Liver (tissue), 8 donors: ENCODE measurements at regions not wholly inside any gene's neighbourhood (a gene's known extent, or its start where the extent isn't known, plus 50 kb on each side); places are given as distances from the start of the nearest gene placed in this dataset.

Experiments
- DNase-seq: peaks from one replicate; pipeline ENCODE4 v3.0.0-alpha.2; 2017; ENCODE audit warnings: low spot score
- H3K27ac ChIP-seq, 2 donors: one replicate each; pipeline ENCODE4 v1.7.0; 2013; ENCODE audit warnings: inconsistent platforms in 2 of 2, low read length in 2 of 2, control low read depth in 1 of 2, low read depth in 1 of 2, mild to moderate bottlenecking in 1 of 2
- H3K27me3 ChIP-seq, 4 donors: one replicate each; pipeline versions ENCODE4 v1.6.1 to v1.7.0; 2013; ENCODE audit warnings: low read length in 3 of 4, inconsistent platforms in 1 of 4, mild to moderate bottlenecking in 1 of 4, moderate library complexity in 1 of 4; ENCODE audit not compliant: control insufficient read depth in 4 of 4, insufficient read depth in 4 of 4
- H3K36me3 ChIP-seq, 4 donors: one replicate each; pipeline versions ENCODE4 v1.6.1 to v1.7.0; 2013; ENCODE audit warnings: low read length in 3 of 4, mild to moderate bottlenecking in 3 of 4, low read depth in 1 of 4, moderate library complexity in 1 of 4; ENCODE audit not compliant: control insufficient read depth in 4 of 4, insufficient read depth in 3 of 4
- H3K4me1 ChIP-seq, 4 donors: one replicate each; pipeline versions ENCODE4 v1.6.1 to v1.7.0; 2013; ENCODE audit warnings: low read length in 3 of 4, mild to moderate bottlenecking in 3 of 4, moderate library complexity in 1 of 4; ENCODE audit not compliant: control insufficient read depth in 4 of 4, insufficient read depth in 4 of 4
- H3K4me3 ChIP-seq, 3 donors: one replicate each; pipeline versions ENCODE4 v1.6.1 to v1.7.0; 2013; ENCODE audit warnings: low read length in 3 of 3, control low read depth in 1 of 3, low read depth in 1 of 3, mild to moderate bottlenecking in 1 of 3
- H3K9ac ChIP-seq, 2 donors: one replicate each; pipeline ENCODE4 v1.7.0; 2013; ENCODE audit warnings: low read length in 2 of 2, mild to moderate bottlenecking in 2 of 2, moderate library complexity in 2 of 2, control low read depth in 1 of 2, low read depth in 1 of 2
- H3K9me3 ChIP-seq, 4 donors: one replicate each; pipeline versions ENCODE4 v1.6.1 to v1.7.0; 2013; ENCODE audit warnings: low read length in 3 of 4; ENCODE audit not compliant: control insufficient read depth in 4 of 4
- ATF3 ChIP-seq: IDR thresholded peaks from 2 replicates; pipeline ENCODE4 v1.6.1; 2016; ENCODE audit warnings: antibody characterized with exemption
- CTCF ChIP-seq: fragments of 150-350 bp; IDR thresholded peaks from 2 replicates; pipeline ENCODE4 v1.5.1; 2017; ENCODE audit warnings: improper control_type of control experiment, low read depth, low read length; ENCODE audit not compliant: missing input control
- EGR1 ChIP-seq, 2 donors: IDR thresholded peaks; 2 replicates each; pipeline ENCODE4 v1.6.1; 2016 to 2018; ENCODE audit warnings: antibody characterized with exemption in 2 of 2, low read depth in 2 of 2
- FOXA1 ChIP-seq: IDR thresholded peaks from 2 replicates; pipeline ENCODE4 v1.6.1; 2016; ENCODE audit warnings: antibody characterized with exemption
- FOXA2 ChIP-seq: IDR thresholded peaks from 2 replicates; pipeline ENCODE4 v1.6.1; 2016; ENCODE audit warnings: antibody characterized with exemption
- GABPA ChIP-seq, 2 donors: IDR thresholded peaks in 1 of 2; conservative IDR thresholded peaks in 1 of 2; 2 replicates each; pipeline ENCODE4 v1.6.1; 2016; ENCODE audit warnings: antibody characterized with exemption in 2 of 2, mild to moderate bottlenecking in 1 of 2, moderate library complexity in 1 of 2
- HNF4A ChIP-seq, 2 donors: conservative IDR thresholded peaks; 2 replicates each; pipeline ENCODE4 v1.6.1; 2016; ENCODE audit warnings: antibody characterized with exemption in 2 of 2, mild to moderate bottlenecking in 2 of 2
- HNF4G ChIP-seq: IDR thresholded peaks from 2 replicates; pipeline ENCODE4 v1.6.1; 2016; ENCODE audit warnings: antibody characterized with exemption
- JUND ChIP-seq, 2 donors: IDR thresholded peaks; 2 replicates each; pipeline ENCODE4 v1.6.1; 2016; ENCODE audit warnings: antibody characterized with exemption in 2 of 2
- REST ChIP-seq: IDR thresholded peaks from 2 replicates; pipeline ENCODE4 v1.6.1; 2016; ENCODE audit warnings: antibody characterized with exemption, mild to moderate bottlenecking
- RXRA ChIP-seq, 2 donors: IDR thresholded peaks; 2 replicates each; pipeline ENCODE4 v1.6.1; 2017 to 2018; ENCODE audit warnings: antibody characterized with exemption in 2 of 2, mild to moderate bottlenecking in 1 of 2
- SP1 ChIP-seq: IDR thresholded peaks from 2 replicates; pipeline ENCODE4 v1.6.1; 2018; ENCODE audit warnings: antibody characterized with exemption, mild to moderate bottlenecking
- TAF1 ChIP-seq: conservative IDR thresholded peaks from 2 replicates; pipeline ENCODE4 v1.6.1; 2016; ENCODE audit warnings: antibody characterized with exemption, mild to moderate bottlenecking
- YY1 ChIP-seq: IDR thresholded peaks from 2 replicates; pipeline ENCODE4 v1.6.1; 2016; ENCODE audit warnings: antibody characterized with exemption, mild to moderate bottlenecking
- ZBTB33 ChIP-seq: IDR thresholded peaks from 2 replicates; pipeline ENCODE4 v1.6.1; 2016; ENCODE audit warnings: antibody characterized with exemption
- WGBS: extraction: QIAGEN DNeasy Blood & Tissue Kit; methylation state at CpG from one replicate; pipeline ENCODE4 v1.1.7; 2013; 5-methylcytosine and 5-hydroxymethylcytosine counted together
- donor health status: healthy.
- donor health status: healthy.
- donor health status: healthy.
- donor health status: healthy.
- donor health status: healthy.

GRCh38 chr3:176647987-176648386 is 549.3 kb downstream of the TBL1XR1 start:
- DNase-seq, result no peak
- Histone ChIP-seq H3K27ac (no peak overlapping the region), H3K4me1 (no peaks in the 10 kb centered on the region), H3K9ac (no peak overlapping the region), H3K36me3 (no peaks in the 10 kb centered on the region), H3K9me3 (no peaks in the 10 kb centered on the region), H3K27me3 (no peaks in the 10 kb centered on the region), H3K4me3 (no peak overlapping the region)
- TF ChIP-seq ATF3 (no peak), REST (no peak), YY1 (no peak), JUND (IDR thresholded peaks at IDR 0.05) (no peak), HNF4A (conservative IDR thresholded peaks at IDR 0.05) (no peak), SP1 (no peak), GABPA (IDR thresholded peaks at IDR 0.05 in 1 of 2, conservative IDR thresholded peaks at IDR 0.05 in 1 of 2) (no peak), HNF4G (no peak)

- no peak overlapping the region for H3K4me3 ChIP-seq
- no peaks in the 10 kb centered on the region for H3K9me3 ChIP-seq
- no peak overlapping the region for H3K9ac ChIP-seq
- WGBS, result 36% methylated on average over 2 of the region's 2 CpGs
- H3K36me3 ChIP-seq, result no peaks in the 10 kb centered on the region
- DNase-seq, result no peak
- TF ChIP-seq FOXA2 (no peak), CTCF (no peak), EGR1 (IDR thresholded peaks at IDR 0.05; ENCODE audit: low read depth in 2 of 2) (no peak), REST (no peak), SP1 (no peak), ZBTB33 (no peak), YY1 (no peak), RXRA (IDR thresholded peaks at IDR 0.05) (no peak), TAF1 (no peak), FOXA1 (no peak), GABPA (IDR thresholded peaks at IDR 0.05 in 1 of 2, conservative IDR thresholded peaks at IDR 0.05 in 1 of 2) (no peak), HNF4G (no peak), ATF3 (no peak)
- no peaks in the 10 kb centered on the region for H3K27me3 ChIP-seq
- H3K27ac ChIP-seq, result no peak overlapping the region
- H3K4me1 ChIP-seq, result no peaks in the 10 kb centered on the region
Measured at GRCh38 chr3:176633511-176633910, 563.8 kb downstream of the TBL1XR1 start.
